Activated T-helper 2 cell treated with anti-CD3 and anti-CD28 coated beads, Interferon-gamma antibody, Interleukin-2, Interleukin-4, amounts not matched to agents 10 μg/mL and 5 μg/mL and 100 μg/mL, durations not matched to agents 14 hours and 24 hours and 36 hours (primary cell): ENCODE measurements at regions not wholly inside any gene's neighbourhood (a gene's known extent, or its start where the extent isn't known, plus 50 kb on each side); places are given as distances from the start of the nearest gene placed in this dataset.

Experiments used
- DNase-seq: peaks from one replicate; pipeline ENCODE4 v3.0.0; 2021; ENCODE audit warnings: low spot score
- H3K27ac Mint-ChIP-seq: one replicate; pipeline ENCODE4 v1.8.0; 2021; ENCODE audit warnings: mixed read lengths
- H3K27me3 Mint-ChIP-seq: one replicate; pipeline ENCODE4 v1.8.0; 2021; ENCODE audit warnings: low read depth, mixed read lengths
- H3K36me3 Mint-ChIP-seq: one replicate; pipeline ENCODE4 v1.8.0; 2021; ENCODE audit warnings: low read depth, mixed read lengths
- H3K4me1 Mint-ChIP-seq: one replicate; pipeline ENCODE4 v1.8.0; 2021; ENCODE audit warnings: low read depth, mixed read lengths
- H3K4me3 Mint-ChIP-seq: one replicate; pipeline ENCODE4 v1.8.0; 2021; ENCODE audit warnings: low read depth, mild to moderate bottlenecking, moderate library complexity, mixed read lengths
- H3K9me3 Mint-ChIP-seq: one replicate; pipeline ENCODE4 v1.8.0; 2021; ENCODE audit warnings: mixed read lengths
- intact Hi-C: fragments of 100-400 bp; cut with micrococcal nuclease; formaldehyde crosslinking; loops from one replicate; pipeline ENCODE4 v1.15.1; 2023

GRCh38 chr2:129777762-129778583, 201.5 kb upstream of the RAB6C start:
- Mint-ChIP-seq H3K4me3 (no peak overlapping the region), H3K27me3 (peaks cover 2% of the 10 kb centered on the region), H3K27ac (no peak overlapping the region), H3K36me3 (no peaks in the 10 kb centered on the region), H3K4me1 (no peaks in the 10 kb centered on the region), H3K9me3 (no peaks in the 10 kb centered on the region)
- intact Hi-C loops = no loop called here
- DNase-seq = no peak

GRCh38 chr2:129778584-129778877, 200.9 kb upstream of the RAB6C start:
- H3K9me3 Mint-ChIP-seq = no peaks in the 10 kb centered on the region
- H3K4me3 Mint-ChIP-seq = no peak overlapping the region

DNA sequence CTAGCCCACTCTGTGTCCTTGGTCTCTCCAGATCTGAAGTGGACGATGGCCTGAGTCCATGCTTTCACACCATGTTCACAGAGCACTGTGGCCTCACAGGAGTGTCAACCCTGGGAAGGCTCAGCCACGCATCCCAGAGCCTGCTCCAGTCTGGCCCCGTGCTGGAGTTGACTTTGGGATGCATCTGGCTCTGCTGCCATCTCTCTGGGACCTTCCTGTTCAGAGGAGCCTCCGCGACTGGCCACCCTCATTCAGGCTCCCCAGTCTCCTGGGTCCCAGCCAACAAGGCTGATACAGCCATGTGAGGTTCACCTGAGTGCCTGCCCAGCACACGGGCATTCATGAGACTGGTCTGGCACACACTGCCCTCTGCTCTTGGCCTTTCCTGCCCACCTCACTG, 199.7 kb upstream of the RAB6C start:
- Mint-ChIP-seq H3K27ac (no peak overlapping the region), H3K36me3 (no peaks in the 10 kb centered on the region), H3K4me1 (no peaks in the 10 kb centered on the region), H3K9me3 (no peaks in the 10 kb centered on the region), H3K27me3 (peaks cover 2% of the 10 kb centered on the region), H3K4me3 (no peak overlapping the region)
- DNase-seq = no peak
- intact Hi-C loops = no loop called here

More at GRCh38 chr2:129778584-129778877, 200.9 kb upstream of the RAB6C start:
- Mint-ChIP-seq H3K4me1 (no peaks in the 10 kb centered on the region), H3K27me3 (peaks cover 2% of the 10 kb centered on the region), H3K27ac (no peak overlapping the region), H3K36me3 (no peaks in the 10 kb centered on the region)
- intact Hi-C loops = no loop called here
- DNase-seq = no peak

DNA sequence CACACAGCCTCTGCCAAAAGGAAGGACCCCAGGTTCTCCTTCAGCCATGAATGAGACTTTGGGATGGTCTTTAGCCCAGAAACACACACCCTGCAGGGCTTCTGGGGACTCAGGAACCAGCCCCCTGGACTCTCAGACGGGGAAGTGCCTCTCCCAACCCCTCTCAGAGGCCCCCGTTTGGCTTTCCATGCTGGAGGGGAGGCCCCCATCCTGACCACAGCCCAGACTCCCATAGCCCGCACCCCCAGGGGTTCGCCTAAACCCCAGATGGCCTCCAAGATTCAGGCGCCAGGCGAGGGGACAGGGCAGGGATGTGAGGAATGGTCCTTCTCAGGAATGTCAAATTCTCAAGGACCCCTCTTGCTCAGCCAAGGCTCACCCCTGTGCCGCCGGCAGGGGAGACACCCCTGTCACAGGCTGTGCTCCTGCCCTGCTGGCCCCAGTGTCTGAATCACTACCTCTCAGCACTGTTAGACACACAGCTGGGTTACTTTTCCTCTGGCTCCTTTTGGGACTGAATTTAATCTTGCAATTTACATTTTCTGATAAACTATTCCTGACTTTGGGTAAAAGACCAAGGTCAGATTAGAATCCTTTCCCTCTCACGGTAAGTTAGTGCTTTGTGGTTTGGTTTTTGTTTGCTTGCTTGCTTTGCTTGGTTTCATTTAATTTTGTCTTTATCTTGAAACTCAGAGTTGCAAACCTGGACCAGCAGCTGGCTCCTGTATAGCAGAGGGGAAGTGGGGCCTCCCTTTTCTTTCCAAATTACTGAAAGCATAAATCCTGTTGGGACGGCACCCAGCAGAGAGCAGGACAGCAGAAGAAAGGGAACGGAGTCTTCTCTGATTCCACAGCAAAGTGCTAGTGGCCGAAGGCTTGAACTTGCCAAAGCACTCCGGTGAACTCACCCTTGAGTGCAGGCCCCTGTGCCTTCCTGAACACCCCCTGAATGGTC, 198.9 kb upstream of the RAB6C start:
- intact Hi-C loops = no loop called here
- DNase-seq = no peak
- H3K4me1 Mint-ChIP-seq = no peaks in the 10 kb centered on the region
- H3K36me3 Mint-ChIP-seq = no peaks in the 10 kb centered on the region
- H3K4me3 Mint-ChIP-seq = no peak overlapping the region
- H3K9me3 Mint-ChIP-seq = no peaks in the 10 kb centered on the region
- H3K27me3 Mint-ChIP-seq = peaks cover 2% of the 10 kb centered on the region
- H3K27ac Mint-ChIP-seq = no peak overlapping the region

DNA sequence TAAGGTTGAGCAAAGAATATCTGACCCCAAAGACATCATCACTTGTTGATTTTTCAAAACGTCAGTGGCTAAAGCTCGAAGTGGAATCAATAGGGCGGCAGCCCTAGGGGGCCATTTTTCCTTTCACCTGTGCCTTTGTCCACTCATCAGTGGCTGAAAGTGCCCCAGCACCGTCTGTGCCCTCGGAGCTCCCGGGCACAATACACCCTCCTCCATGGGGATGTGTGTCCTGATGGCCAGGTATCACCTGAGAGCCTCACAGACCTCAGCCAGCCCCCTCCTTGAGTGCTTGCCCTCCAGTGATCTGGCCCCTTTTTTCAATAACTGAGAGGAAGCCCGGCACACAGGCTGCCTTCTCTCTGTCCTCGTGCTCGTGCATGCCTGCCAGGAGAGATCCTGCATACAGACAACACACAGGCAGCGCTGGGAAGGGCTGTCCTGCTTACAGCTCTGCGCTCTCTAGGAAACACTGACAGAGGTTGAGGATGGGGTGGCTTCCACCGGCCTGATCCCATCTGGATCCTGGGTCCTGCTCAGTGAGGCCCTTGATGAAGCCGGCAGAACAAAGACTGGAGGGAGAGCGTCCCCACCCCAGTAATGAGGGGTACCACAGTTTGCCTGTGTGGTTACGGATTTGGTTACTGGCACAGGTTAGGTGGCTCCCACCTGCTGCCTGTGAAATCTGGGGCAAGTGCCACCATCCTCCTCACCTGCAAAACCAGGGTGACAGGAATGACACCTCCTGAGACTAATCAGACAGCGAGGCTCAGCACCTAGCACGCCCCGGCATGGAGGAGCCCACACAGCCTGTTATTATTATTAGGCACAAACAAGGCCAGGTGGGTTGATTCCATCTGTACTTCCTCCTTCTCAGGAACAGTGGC, 197.5 kb upstream of the RAB6C start:
- no peak for DNase-seq
- intact Hi-C loops = no loop called here
- no peak overlapping the region for H3K27ac Mint-ChIP-seq

DNA sequence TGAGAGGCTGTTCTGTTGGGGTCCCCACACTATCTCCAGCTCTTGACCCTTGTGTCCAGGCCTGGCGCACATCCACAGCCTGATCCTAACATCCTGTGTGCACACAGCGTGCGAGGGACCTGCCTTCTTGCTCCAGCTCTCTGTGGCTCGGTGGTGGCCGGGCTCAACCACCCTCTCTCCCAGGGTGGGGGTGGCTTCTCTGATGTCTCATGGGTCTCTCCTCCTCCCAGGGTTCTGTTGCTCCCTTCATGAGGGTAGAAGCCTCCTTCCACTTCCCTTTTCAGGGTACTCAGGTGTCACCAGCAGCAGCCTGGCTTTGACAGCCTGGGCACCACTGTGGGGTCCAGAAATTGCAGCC, 196.9 kb upstream of the RAB6C start:
- Mint-ChIP-seq H3K4me1 (no peaks in the 10 kb centered on the region), H3K36me3 (no peaks in the 10 kb centered on the region), H3K9me3 (no peaks in the 10 kb centered on the region), H3K4me3 (no peak overlapping the region), H3K27me3 (peaks cover 2% of the 10 kb centered on the region), H3K27ac (no peak overlapping the region)
- intact Hi-C loops = no loop called here
- DNase-seq = no peak

More for the DNA sequence above, 197.5 kb upstream of the RAB6C start:
- Mint-ChIP-seq H3K4me3 (no peak overlapping the region), H3K9me3 (no peaks in the 10 kb centered on the region), H3K27me3 (peaks cover 2% of the 10 kb centered on the region), H3K36me3 (no peaks in the 10 kb centered on the region), H3K4me1 (no peaks in the 10 kb centered on the region)

DNA sequence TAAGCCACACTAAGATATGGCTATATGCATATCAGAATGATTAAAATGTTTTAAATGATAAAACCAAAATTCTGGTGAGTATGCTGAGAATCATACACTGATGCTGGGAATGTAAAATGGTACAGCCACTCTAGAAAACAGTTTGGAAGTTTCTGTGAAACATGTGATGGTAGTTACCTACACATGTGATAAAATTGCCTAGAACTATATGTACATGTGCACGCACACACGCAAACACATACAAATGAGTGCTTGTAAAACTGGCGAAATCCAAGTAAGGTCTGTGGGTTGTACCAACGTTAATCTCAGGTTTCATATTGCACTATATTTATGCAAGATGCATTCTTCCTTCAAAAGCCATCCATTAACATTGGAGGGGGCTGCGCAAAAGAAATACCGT, 195.0 kb upstream of the RAB6C start:
- Mint-ChIP-seq H3K4me1 (no peaks in the 10 kb centered on the region), H3K27ac (no peak overlapping the region), H3K27me3 (peaks cover 2% of the 10 kb centered on the region), H3K4me3 (no peak overlapping the region), H3K9me3 (no peaks in the 10 kb centered on the region), H3K36me3 (no peaks in the 10 kb centered on the region)
- intact Hi-C loops = no loop called here
- DNase-seq = no peak

DNA sequence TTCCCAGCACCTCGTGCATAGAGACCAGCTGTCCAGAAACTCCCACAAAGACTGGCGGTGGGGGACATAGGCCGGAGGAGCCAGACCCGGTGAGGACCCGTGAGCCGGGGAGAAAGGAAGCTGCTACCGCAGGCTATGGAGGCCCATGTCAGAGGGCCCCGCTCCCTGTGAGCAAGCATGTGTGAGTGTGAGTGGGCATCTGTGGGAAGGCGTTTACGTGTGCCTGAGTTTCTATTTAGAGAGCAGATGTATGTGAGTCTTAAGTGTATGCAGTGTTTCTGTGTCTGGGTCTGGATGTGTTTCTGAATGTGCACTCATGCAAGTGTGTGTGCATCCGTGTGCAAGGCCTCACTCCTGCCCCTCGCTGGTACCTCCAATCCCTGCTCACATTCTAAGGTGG, 187.8 kb upstream of the RAB6C start:
- intact Hi-C loops = no loop called here
- Mint-ChIP-seq H3K9me3 (no peaks in the 10 kb centered on the region), H3K4me1 (no peaks in the 10 kb centered on the region), H3K36me3 (no peaks in the 10 kb centered on the region), H3K27me3 (no peaks in the 10 kb centered on the region), H3K4me3 (no peak overlapping the region), H3K27ac (no peak overlapping the region)
- no peak for DNase-seq

DNA sequence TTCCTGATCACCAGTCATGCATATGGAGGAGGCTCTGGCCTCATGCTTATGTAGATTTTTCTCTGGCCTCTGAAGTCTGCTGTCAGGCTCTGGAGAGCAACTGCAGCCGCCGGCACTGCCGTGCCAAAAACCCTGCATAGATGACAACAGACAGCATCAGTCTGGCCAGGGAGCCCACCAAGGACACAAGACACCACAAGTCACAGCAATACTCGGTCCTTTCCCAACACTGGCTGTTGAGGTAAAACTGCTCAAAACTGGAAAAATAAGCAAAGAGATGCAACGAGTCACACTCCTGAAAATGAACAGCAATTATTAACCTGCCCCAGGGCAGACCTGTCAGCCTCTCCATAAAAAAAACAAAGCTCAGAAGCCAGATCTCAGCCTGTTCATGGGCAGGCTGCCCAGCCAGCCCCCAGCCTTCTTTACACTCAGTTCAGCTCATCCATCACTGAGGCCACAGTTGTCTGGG, 186.0 kb upstream of the RAB6C start:
- intact Hi-C loops = no loop called here
- H3K4me1 Mint-ChIP-seq = no peaks in the 10 kb centered on the region
- no peaks in the 10 kb centered on the region for H3K9me3 Mint-ChIP-seq
- no peaks in the 10 kb centered on the region for H3K27me3 Mint-ChIP-seq
- no peak overlapping the region for H3K27ac Mint-ChIP-seq
- no peak overlapping the region for H3K4me3 Mint-ChIP-seq
- no peaks in the 10 kb centered on the region for H3K36me3 Mint-ChIP-seq
- no peak for DNase-seq

GRCh38 chr2:129794116-129794515, 185.3 kb upstream of the RAB6C start:
- no peak overlapping the region for H3K27ac Mint-ChIP-seq
- intact Hi-C loops = no loop called here

GRCh38 chr2:129794540-129794939, 184.9 kb upstream of the RAB6C start:
- DNase-seq = no peak
- no peaks in the 10 kb centered on the region for H3K27me3 Mint-ChIP-seq
- H3K4me3 Mint-ChIP-seq = no peak overlapping the region
- intact Hi-C loops = no loop called here
- no peaks in the 10 kb centered on the region for H3K4me1 Mint-ChIP-seq
- H3K27ac Mint-ChIP-seq = no peak overlapping the region
- H3K9me3 Mint-ChIP-seq = no peaks in the 10 kb centered on the region
- no peaks in the 10 kb centered on the region for H3K36me3 Mint-ChIP-seq

More at GRCh38 chr2:129794116-129794515, 185.3 kb upstream of the RAB6C start:
- Mint-ChIP-seq H3K36me3 (no peaks in the 10 kb centered on the region), H3K27me3 (no peaks in the 10 kb centered on the region), H3K4me1 (no peaks in the 10 kb centered on the region), H3K4me3 (no peak overlapping the region), H3K9me3 (no peaks in the 10 kb centered on the region)
- no peak for DNase-seq

DNA sequence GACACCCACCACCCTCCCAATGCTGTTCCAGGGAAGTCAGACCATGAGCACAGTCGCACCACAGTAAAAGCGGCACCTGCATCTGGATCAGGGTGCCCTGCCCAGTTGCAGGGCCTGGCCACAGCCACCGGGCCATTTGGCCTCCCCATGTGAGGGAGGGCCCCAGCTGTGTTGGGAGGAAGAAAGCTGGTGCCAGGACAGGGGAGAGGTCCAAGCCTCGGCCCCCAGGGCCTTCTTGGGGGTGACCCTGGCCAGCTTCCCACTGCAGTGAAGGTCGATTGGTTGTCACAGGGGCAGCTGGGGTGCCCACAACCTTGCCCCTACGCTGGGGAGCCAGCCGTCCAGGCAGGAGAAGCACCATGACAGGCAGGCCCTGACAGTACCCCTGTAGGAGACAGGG, 183.2 kb upstream of the RAB6C start:
- no peak overlapping the region for H3K4me3 Mint-ChIP-seq
- intact Hi-C loops = no loop called here
- no peak for DNase-seq
- no peaks in the 10 kb centered on the region for H3K36me3 Mint-ChIP-seq
- H3K9me3 Mint-ChIP-seq = no peaks in the 10 kb centered on the region
- H3K27me3 Mint-ChIP-seq = no peaks in the 10 kb centered on the region
- no peaks in the 10 kb centered on the region for H3K4me1 Mint-ChIP-seq
- no peak overlapping the region for H3K27ac Mint-ChIP-seq
